Cardiac muscle cell (in vitro differentiated cells and primary cell): ENCODE measurements at regions not wholly inside any gene's neighbourhood (a gene's known extent, or its start where the extent isn't known, plus 50 kb on each side); places are given as distances from the start of the nearest gene placed in this dataset.

Source experiments
- DNase-seq, 2 donors: peaks; one replicate each; pipeline versions ENCODE4 v3.0.0 to v3.0.0-alpha.2; 2010 to 2017; ENCODE audit warnings: low read depth in 1 of 2, low spot score in 1 of 2
- H3K27ac ChIP-seq: fragments of 200-600 bp; sonication (generic); 2 replicates; pipeline ENCODE4 v1.5.1; 2016
- H3K27me3 ChIP-seq: fragments of 200-600 bp; sonication (generic); 2 replicates; pipeline ENCODE4 v1.6.0; 2016; ENCODE audit warnings: control low read depth
- H3K36me3 ChIP-seq: fragments of 200-600 bp; sonication (generic); 2 replicates; pipeline ENCODE4 v1.5.1; 2016; ENCODE audit warnings: control low read depth
- H3K4me1 ChIP-seq: fragments of 200-600 bp; sonication (generic); 2 replicates; pipeline ENCODE4 v1.8.1; 2017; ENCODE audit warnings: low read depth, mild to moderate bottlenecking, mixed run types
- H3K4me3 ChIP-seq: fragments of 200-600 bp; sonication (generic); 2 replicates; pipeline ENCODE4 v1.5.1; 2016; ENCODE audit warnings: mild to moderate bottlenecking
- H3K9me3 ChIP-seq: fragments of 200-600 bp; sonication (generic); 2 replicates; pipeline ENCODE4 v1.5.1; 2017; ENCODE audit warnings: low read depth, mild to moderate bottlenecking, control low read depth
- CTCF ChIP-seq: IDR thresholded peaks from 2 replicates; pipeline ENCODE4 v1.5.1; 2012; ENCODE audit warnings: low read depth, mild to moderate bottlenecking, low read length

GRCh38 chr2:23260621-23261020, 124.4 kb upstream of the KLHL29 start:
- H3K36me3 ChIP-seq, result no peaks in the 10 kb centered on the region
- no peak for DNase-seq
- H3K4me1 ChIP-seq, result no peaks in the 10 kb centered on the region
- TF ChIP-seq CTCF, result no peak
- peaks cover 2% of the 10 kb centered on the region for H3K27me3 ChIP-seq
- no peaks in the 10 kb centered on the region for H3K9me3 ChIP-seq
- no peak overlapping the region for H3K4me3 ChIP-seq
- no peak overlapping the region for H3K27ac ChIP-seq

GRCh38 chr2:23268467-23269263, 116.3 kb upstream of the KLHL29 start:
- no peak for DNase-seq
- no peaks in the 10 kb centered on the region for H3K27me3 ChIP-seq
- no peak for TF ChIP-seq CTCF
- H3K4me3 ChIP-seq, result no peak overlapping the region
- H3K27ac ChIP-seq, result no peak overlapping the region
- no peaks in the 10 kb centered on the region for H3K36me3 ChIP-seq
- H3K4me1 ChIP-seq, result peaks cover 4% of the 10 kb centered on the region
- H3K9me3 ChIP-seq, result no peaks in the 10 kb centered on the region

- no peak overlapping the region for H3K27ac ChIP-seq
- DNase-seq, result no peak
- peaks cover 4% of the 10 kb centered on the region for H3K4me1 ChIP-seq
- TF ChIP-seq CTCF, result no peak
- H3K36me3 ChIP-seq, result no peaks in the 10 kb centered on the region
- no peaks in the 10 kb centered on the region for H3K27me3 ChIP-seq
- no peaks in the 10 kb centered on the region for H3K9me3 ChIP-seq
- no peak overlapping the region for H3K4me3 ChIP-seq
Measured at GRCh38 chr2:23269747-23270146, 115.2 kb upstream of the KLHL29 start.

- TF ChIP-seq CTCF, result no peak
Measured at GRCh38 chr2:23270810-23271209, 114.2 kb upstream of the KLHL29 start.

GRCh38 chr2:23271230-23271629, 113.7 kb upstream of the KLHL29 start:
- Histone ChIP-seq H3K27ac (no peak overlapping the region), H3K4me3 (no peak overlapping the region), H3K27me3 (no peaks in the 10 kb centered on the region), H3K36me3 (no peaks in the 10 kb centered on the region), H3K4me1 (peaks cover 4% of the 10 kb centered on the region), H3K9me3 (no peaks in the 10 kb centered on the region)
- no peak for TF ChIP-seq CTCF
- DNase-seq, result no peak

More at GRCh38 chr2:23270810-23271209, 114.2 kb upstream of the KLHL29 start:
- Histone ChIP-seq H3K27me3 (no peaks in the 10 kb centered on the region), H3K36me3 (no peaks in the 10 kb centered on the region), H3K9me3 (no peaks in the 10 kb centered on the region), H3K4me3 (no peak overlapping the region), H3K27ac (no peak overlapping the region), H3K4me1 (peaks cover 4% of the 10 kb centered on the region)
- DNase-seq, result no peak
